ENCODE measurements at regions not wholly inside any gene's neighbourhood (a gene's known extent, or its start where the extent isn't known, plus 50 kb on each side); places are given as distances from the start of the nearest gene placed in this dataset.

DNA sequence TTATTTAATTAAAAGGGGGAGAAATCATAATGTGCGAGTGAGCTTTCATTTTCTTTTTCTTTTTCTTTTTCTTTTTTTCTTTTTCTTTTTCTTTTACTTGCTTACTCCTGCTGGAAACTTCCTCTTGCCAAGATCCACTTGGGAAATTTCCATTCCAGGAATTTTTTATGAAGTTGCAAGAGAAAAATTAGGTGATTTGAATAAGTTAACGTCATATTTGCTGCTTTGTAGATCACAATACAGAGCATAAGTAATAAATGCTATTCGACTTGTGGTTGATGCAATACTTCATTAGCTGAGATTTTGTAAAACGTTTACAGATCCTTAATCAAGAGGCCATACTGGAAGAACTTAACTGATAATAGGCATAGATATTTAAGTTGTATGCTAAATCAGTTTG, 354.7 kb upstream of the SMIM21 start:
- TF ChIP-seq POLR2A (IDR thresholded peaks at IDR 0.05) (no peak), POLR2AphosphoS5 (IDR thresholded peaks at IDR 0.05) (no peak), EP300 (IDR thresholded peaks at IDR 0.05) (no peak)
- TF ChIP-seq, protein P1, sequence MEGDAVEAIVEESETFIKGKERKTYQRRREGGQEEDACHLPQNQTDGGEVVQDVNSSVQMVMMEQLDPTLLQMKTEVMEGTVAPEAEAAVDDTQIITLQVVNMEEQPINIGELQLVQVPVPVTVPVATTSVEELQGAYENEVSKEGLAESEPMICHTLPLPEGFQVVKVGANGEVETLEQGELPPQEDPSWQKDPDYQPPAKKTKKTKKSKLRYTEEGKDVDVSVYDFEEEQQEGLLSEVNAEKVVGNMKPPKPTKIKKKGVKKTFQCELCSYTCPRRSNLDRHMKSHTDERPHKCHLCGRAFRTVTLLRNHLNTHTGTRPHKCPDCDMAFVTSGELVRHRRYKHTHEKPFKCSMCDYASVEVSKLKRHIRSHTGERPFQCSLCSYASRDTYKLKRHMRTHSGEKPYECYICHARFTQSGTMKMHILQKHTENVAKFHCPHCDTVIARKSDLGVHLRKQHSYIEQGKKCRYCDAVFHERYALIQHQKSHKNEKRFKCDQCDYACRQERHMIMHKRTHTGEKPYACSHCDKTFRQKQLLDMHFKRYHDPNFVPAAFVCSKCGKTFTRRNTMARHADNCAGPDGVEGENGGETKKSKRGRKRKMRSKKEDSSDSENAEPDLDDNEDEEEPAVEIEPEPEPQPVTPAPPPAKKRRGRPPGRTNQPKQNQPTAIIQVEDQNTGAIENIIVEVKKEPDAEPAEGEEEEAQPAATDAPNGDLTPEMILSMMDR (IDR thresholded peaks at IDR 0.05), result no peak
